ENCODE measurements at regions not wholly inside any gene's neighbourhood (a gene's known extent, or its start where the extent isn't known, plus 50 kb on each side); places are given as distances from the start of the nearest gene placed in this dataset.

DNA sequence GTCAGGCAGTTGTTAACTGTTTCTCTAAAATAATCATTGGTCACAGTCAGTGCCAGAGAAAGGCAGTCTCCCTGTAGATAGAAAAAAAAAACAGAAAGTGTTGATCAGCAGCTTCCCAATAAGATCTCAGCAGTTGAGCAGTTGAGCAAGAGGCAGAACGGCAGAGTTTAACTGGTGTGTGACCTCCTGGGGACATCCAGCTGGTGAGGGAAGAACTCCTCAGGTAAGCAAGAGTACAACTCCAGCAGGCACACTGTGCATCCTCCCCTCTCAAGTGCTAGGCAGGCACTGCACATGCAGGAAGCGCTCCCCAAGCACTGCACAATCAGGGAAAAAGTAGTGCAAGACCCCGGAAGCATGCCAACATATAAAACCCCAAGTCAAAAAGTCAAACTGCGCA is 1287.2 kb downstream of the NSUN3 start:
- TF ChIP-seq GATA2 (IDR thresholded peaks at IDR 0.05; ENCODE audit: low read depth, low read length), result no peak
- no peak for TF ChIP-seq GATA3 (IDR thresholded peaks at IDR 0.05; ENCODE audit: low read depth, low read length)
